ENCODE measurements at regions not wholly inside any gene's neighbourhood (a gene's known extent, or its start where the extent isn't known, plus 50 kb on each side); places are given as distances from the start of the nearest gene placed in this dataset.
"Not testable (repeated sequence)": the region's sequence is repeated elsewhere in the genome, so short reads cannot be mapped to it uniquely, and the experiment has no call there.

DNA sequence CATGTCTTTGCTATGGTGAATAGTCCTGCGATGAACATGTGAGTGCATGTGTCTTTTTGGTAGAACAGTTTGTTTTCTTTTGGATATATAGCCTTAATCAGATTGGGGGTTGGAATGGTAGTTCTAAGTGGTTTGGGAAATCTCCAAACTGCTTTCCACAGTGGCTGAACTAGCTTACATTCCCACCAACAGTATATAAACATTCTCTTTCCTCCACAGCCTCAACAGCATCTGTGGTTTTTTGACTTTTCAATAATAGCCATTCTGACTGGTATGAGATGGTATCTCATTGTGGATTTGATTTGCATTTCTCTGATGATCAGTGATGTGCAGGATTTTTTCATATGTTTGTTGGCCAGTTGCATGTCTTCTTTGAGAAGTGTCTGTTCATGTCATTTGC is 112.2 kb upstream of the SESTD1 start:
- ChIA-PET CTCF (no interaction called here), POLR2A (no interaction called here)
- H3K4me2 ChIP-seq, result no peak overlapping the region
- WGBS (ENCODE audit: missing lambda C conversion rate), result 12% methylated on average over 1 of the region's 1 CpG
- TF ChIP-seq EHMT2 (IDR thresholded peaks at IDR 0.05; ENCODE audit: low read depth), result no peak
- TF ChIP-seq RARB (CRISPR knock-in tag; IDR thresholded peaks at IDR 0.05), result no peak
- TF ChIP-seq, protein P1, sequence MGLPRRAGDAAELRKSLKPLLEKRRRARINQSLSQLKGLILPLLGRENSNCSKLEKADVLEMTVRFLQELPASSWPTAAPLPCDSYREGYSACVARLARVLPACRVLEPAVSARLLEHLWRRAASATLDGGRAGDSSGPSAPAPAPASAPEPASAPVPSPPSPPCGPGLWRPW (IDR thresholded peaks at IDR 0.05), result no peak
- TF ChIP-seq, protein P2, sequence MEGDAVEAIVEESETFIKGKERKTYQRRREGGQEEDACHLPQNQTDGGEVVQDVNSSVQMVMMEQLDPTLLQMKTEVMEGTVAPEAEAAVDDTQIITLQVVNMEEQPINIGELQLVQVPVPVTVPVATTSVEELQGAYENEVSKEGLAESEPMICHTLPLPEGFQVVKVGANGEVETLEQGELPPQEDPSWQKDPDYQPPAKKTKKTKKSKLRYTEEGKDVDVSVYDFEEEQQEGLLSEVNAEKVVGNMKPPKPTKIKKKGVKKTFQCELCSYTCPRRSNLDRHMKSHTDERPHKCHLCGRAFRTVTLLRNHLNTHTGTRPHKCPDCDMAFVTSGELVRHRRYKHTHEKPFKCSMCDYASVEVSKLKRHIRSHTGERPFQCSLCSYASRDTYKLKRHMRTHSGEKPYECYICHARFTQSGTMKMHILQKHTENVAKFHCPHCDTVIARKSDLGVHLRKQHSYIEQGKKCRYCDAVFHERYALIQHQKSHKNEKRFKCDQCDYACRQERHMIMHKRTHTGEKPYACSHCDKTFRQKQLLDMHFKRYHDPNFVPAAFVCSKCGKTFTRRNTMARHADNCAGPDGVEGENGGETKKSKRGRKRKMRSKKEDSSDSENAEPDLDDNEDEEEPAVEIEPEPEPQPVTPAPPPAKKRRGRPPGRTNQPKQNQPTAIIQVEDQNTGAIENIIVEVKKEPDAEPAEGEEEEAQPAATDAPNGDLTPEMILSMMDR (IDR thresholded peaks at IDR 0.05), result no peak
- no peaks in the 10 kb centered on the region for H3K4me1 ChIP-seq
- H3K27ac ChIP-seq, result no peak overlapping the region
- no peaks in the 10 kb centered on the region for H3K9me3 ChIP-seq
- no peak for FAIRE-seq
- no peak for DNase-seq (ENCODE audit: low read depth in 1 of 2, low spot score in 1 of 2)
- no peak overlapping the region for H3K4me3 ChIP-seq
- no peak for ATAC-seq

DNA sequence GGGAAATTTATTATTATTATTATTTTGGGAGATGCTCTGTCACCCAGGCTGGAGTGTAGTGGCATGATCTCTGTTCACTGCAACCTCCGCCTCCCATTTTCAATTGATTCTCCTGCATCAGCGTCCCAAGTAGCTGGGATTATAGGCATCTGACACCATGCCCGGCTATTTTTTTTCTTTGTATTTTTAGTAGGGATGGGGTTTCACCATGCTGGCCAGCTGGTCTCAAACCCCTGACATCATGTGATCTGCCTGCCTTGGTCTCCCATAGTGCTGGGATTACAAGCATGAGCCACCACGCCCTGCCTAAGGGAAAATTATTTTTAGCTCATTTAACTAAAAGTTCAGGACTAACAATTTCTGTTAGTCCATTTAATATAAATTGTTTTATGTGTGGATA is 109.2 kb upstream of the SESTD1 start:
- H3K27ac ChIP-seq, result no peak overlapping the region
- H3K4me1 ChIP-seq, result no peaks in the 10 kb centered on the region
- POLR2A ChIA-PET, result interaction anchor here (0.6 kb wide), 1 partner anchor 119 kb away, joined by 7 read pairs; no protein-coding TSS in a partner anchor
- no peaks in the 10 kb centered on the region for H3K9me3 ChIP-seq
- CTCF ChIA-PET, result no interaction called here
- DNase-seq (ENCODE audit: low read depth in 1 of 2, low spot score in 1 of 2) (no peak), FAIRE-seq (no peak), ATAC-seq (no peak)
- TF ChIP-seq EHF (CRISPR knock-in tag; IDR thresholded peaks at IDR 0.05) (no peak), FOSB (CRISPR knock-in tag; IDR thresholded peaks at IDR 0.05) (no peak), ZSCAN20 (CRISPR knock-in tag; IDR thresholded peaks at IDR 0.05) (no peak)
- 58% methylated on average over 4 of the region's 4 CpGs for WGBS (ENCODE audit: missing lambda C conversion rate)
- H3K4me3 ChIP-seq, result no peak overlapping the region
- H3K4me2 ChIP-seq, result no peak overlapping the region

DNA sequence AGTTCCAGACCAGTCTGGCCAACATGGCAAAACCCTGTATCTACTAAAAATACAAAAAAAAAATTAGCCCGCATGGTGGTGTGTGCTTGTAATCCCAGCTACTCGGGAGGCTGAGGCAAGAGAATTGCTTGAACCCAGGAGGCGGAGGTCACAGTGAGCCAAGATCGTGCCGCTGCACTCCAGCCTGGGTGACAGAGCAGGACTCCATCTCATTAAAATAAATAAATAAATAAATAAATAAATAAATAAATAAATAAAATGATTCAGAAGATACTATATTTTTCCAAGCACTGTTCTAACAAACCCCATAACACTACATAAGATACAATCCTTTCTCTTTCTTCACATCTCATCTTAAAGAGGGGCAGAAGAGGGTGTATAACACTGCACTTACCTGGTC is 100.9 kb upstream of the SESTD1 start:
- not testable (repeated sequence) for FAIRE-seq; DNase-seq (ENCODE audit: low read depth in 1 of 2, low spot score in 1 of 2)

DNA sequence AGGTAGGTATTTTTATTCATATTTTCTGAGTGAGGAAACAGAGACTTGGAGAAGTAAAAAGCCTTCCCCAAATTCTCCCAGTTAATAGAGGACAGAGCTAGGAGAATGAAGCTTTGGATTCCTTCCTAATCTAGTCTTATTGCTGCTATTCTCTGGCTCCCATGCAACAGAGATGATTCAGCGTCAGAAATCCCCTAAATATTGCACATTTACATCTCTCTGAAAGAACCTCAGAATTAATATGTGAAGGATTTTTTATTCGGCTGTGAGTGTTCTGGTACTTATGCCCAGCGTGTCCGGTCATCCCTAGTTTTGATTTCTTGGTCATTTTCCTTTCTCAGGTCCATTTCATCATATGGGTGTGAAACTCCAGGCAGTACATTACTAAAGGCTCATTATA is 91.2 kb upstream of the SESTD1 start:
- Histone ChIP-seq H3K9me3 (no peaks in the 10 kb centered on the region), H3K4me3 (no peak overlapping the region), H3K4me2 (no peak overlapping the region), H3K27ac (no peak overlapping the region), H3K4me1 (no peaks in the 10 kb centered on the region)
- DNase-seq (ENCODE audit: low read depth in 1 of 2, low spot score in 1 of 2), result no peak
- FAIRE-seq, result no peak
- ChIA-PET POLR2A (no interaction called here), CTCF (no interaction called here)
- 43% methylated on average over 4 of the region's 4 CpGs for WGBS (ENCODE audit: missing lambda C conversion rate)
- ATAC-seq, result no peak
- no peak for TF ChIP-seq RNF2 (IDR thresholded peaks at IDR 0.05; ENCODE audit: borderline replicate concordance, low read depth)
- no peak for TF ChIP-seq ZSCAN20 (CRISPR knock-in tag; IDR thresholded peaks at IDR 0.05)
- TF ChIP-seq KDM1A (IDR thresholded peaks at IDR 0.05; ENCODE audit: low read depth), result no peak
- no peak for TF ChIP-seq MYC (IDR thresholded peaks at IDR 0.05; ENCODE audit: borderline replicate concordance, low read length)
- TF ChIP-seq CBX2 (IDR thresholded peaks at IDR 0.05; ENCODE audit: borderline replicate concordance, low read depth), result no peak
- TF ChIP-seq ZNF302 (CRISPR knock-in tag; IDR thresholded peaks at IDR 0.05), result no peak
- no peak for TF ChIP-seq SMC3 (IDR thresholded peaks at IDR 0.05)
- TF ChIP-seq, protein P3, sequence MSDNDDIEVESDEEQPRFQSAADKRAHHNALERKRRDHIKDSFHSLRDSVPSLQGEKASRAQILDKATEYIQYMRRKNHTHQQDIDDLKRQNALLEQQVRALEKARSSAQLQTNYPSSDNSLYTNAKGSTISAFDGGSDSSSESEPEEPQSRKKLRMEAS (IDR thresholded peaks at IDR 0.05), result no peak
- TF ChIP-seq HOXB13 (CRISPR knock-in tag; IDR thresholded peaks at IDR 0.05; ENCODE audit: low read depth), result no peak
- TF ChIP-seq, protein P4, sequence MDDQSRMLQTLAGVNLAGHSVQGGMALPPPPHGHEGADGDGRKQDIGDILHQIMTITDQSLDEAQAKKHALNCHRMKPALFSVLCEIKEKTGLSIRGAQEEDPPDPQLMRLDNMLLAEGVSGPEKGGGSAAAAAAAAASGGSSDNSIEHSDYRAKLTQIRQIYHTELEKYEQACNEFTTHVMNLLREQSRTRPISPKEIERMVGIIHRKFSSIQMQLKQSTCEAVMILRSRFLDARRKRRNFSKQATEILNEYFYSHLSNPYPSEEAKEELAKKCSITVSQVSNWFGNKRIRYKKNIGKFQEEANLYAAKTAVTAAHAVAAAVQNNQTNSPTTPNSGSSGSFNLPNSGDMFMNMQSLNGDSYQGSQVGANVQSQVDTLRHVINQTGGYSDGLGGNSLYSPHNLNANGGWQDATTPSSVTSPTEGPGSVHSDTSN (IDR thresholded peaks at IDR 0.05), result no peak
- no peak for TF ChIP-seq RAD21 (conservative IDR thresholded peaks at IDR 0.05 in 1 of 2, IDR thresholded peaks at IDR 0.05 in 1 of 2)
- TF ChIP-seq, protein P5, sequence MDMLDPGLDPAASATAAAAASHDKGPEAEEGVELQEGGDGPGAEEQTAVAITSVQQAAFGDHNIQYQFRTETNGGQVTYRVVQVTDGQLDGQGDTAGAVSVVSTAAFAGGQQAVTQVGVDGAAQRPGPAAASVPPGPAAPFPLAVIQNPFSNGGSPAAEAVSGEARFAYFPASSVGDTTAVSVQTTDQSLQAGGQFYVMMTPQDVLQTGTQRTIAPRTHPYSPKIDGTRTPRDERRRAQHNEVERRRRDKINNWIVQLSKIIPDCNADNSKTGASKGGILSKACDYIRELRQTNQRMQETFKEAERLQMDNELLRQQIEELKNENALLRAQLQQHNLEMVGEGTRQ (IDR thresholded peaks at IDR 0.05), result no peak
- TF ChIP-seq BHLHE40 (IDR thresholded peaks at IDR 0.05; ENCODE audit: low read depth, low read length), result no peak
- TF ChIP-seq, protein P6, sequence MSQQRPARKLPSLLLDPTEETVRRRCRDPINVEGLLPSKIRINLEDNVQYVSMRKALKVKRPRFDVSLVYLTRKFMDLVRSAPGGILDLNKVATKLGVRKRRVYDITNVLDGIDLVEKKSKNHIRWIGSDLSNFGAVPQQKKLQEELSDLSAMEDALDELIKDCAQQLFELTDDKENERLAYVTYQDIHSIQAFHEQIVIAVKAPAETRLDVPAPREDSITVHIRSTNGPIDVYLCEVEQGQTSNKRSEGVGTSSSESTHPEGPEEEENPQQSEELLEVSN (IDR thresholded peaks at IDR 0.05; ENCODE audit: borderline replicate concordance, low read depth), result no peak
- no peak for TF ChIP-seq FOSB (CRISPR knock-in tag; IDR thresholded peaks at IDR 0.05)
- no peak for TF ChIP-seq ESRRA (IDR thresholded peaks at IDR 0.05; ENCODE audit: borderline replicate concordance, low read length)
- TF ChIP-seq, protein P7, sequence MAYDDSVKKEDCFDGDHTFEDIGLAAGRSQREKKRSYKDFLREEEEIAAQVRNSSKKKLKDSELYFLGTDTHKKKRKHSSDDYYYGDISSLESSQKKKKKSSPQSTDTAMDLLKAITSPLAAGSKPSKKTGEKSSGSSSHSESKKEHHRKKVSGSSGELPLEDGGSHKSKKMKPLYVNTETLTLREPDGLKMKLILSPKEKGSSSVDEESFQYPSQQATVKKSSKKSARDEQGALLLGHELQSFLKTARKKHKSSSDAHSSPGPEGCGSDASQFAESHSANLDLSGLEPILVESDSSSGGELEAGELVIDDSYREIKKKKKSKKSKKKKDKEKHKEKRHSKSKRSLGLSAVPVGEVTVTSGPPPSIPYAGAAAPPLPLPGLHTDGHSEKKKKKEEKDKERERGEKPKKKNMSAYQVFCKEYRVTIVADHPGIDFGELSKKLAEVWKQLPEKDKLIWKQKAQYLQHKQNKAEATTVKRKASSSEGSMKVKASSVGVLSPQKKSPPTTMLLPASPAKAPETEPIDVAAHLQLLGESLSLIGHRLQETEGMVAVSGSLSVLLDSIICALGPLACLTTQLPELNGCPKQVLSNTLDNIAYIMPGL (CRISPR knock-in tag; IDR thresholded peaks at IDR 0.05; ENCODE audit: borderline replicate concordance), result no peak
- TF ChIP-seq KDM5A (IDR thresholded peaks at IDR 0.05), result no peak
- no peak for TF ChIP-seq JUNB (IDR thresholded peaks at IDR 0.05)

More for the DNA sequence above, 100.9 kb upstream of the SESTD1 start:
- H3K27ac ChIP-seq, H3K9me3 ChIP-seq, H3K4me2 ChIP-seq, H3K4me1 ChIP-seq, H3K4me3 ChIP-seq, CTCF ChIA-PET, ATAC-seq, POLR2A ChIA-PET: not testable (repeated sequence)
- WGBS (ENCODE audit: missing lambda C conversion rate), result 76% methylated on average over 5 of the region's 5 CpGs

All from A549 (cell line).